Esophagus muscularis mucosa (tissue), 4 donors: ENCODE measurements at regions not wholly inside any gene's neighbourhood (a gene's known extent, or its start where the extent isn't known, plus 50 kb on each side); places are given as distances from the start of the nearest gene placed in this dataset.
"Not testable (repeated sequence)": the region's sequence is repeated elsewhere in the genome, so short reads cannot be mapped to it uniquely, and the experiment has no call there.

Experiments
- CTCF ChIP-seq, 3 experiments: fragments of 200-600 bp in 2 of 3; fragments of 450-650 bp in 1 of 3; sonication (generic) in 2 of 3; IDR thresholded peaks; one replicate each; pipeline ENCODE4 v1.5.1; 2017 to 2019; ENCODE audit warnings: antibody characterized with exemption in 3 of 3, mild to moderate bottlenecking in 2 of 3, moderate library complexity in 1 of 3
- EP300 ChIP-seq: sonication (generic); formaldehyde crosslinking; IDR thresholded peaks from one replicate; pipeline ENCODE4 v1.6.1; 2017; ENCODE audit warnings: antibody characterized with exemption
- POLR2A ChIP-seq: fragments of 450-650 bp; IDR thresholded peaks from one replicate; pipeline ENCODE4 v1.6.1; 2017; ENCODE audit warnings: antibody characterized with exemption, moderate library complexity, mild to moderate bottlenecking, low read depth

- not testable (repeated sequence) for TF ChIP-seq CTCF (IDR thresholded peaks at IDR 0.05); EP300; POLR2A
These were observed 153.6 kb upstream of the VKORC1L1 start for GRCh38 chr7:65719123-65719798.
